Stomach (tissue), 4 donors: ENCODE measurements at regions not wholly inside any gene's neighbourhood (a gene's known extent, or its start where the extent isn't known, plus 50 kb on each side); places are given as distances from the start of the nearest gene placed in this dataset.

Source experiments
- POLR2A ChIP-seq, 4 donors: fragments of 450-650 bp; IDR thresholded peaks; one replicate each; pipeline ENCODE4 v1.6.1; 2016; ENCODE audit warnings: antibody characterized with exemption in 4 of 4, control low read depth in 2 of 4, mild to moderate bottlenecking in 1 of 4, moderate library complexity in 1 of 4
- TF ChIP-seq, protein P1 (sequence below), 7 experiments: fragments of 450-650 bp in 4 of 7; fragments of 200-600 bp in 3 of 7; sonication (generic) in 3 of 7; IDR thresholded peaks; one replicate each; pipeline ENCODE4 v1.5.1; 2016 to 2019; ENCODE audit warnings: antibody characterized with exemption in 7 of 7, control low read depth in 2 of 7, mild to moderate bottlenecking in 1 of 7

DNA sequence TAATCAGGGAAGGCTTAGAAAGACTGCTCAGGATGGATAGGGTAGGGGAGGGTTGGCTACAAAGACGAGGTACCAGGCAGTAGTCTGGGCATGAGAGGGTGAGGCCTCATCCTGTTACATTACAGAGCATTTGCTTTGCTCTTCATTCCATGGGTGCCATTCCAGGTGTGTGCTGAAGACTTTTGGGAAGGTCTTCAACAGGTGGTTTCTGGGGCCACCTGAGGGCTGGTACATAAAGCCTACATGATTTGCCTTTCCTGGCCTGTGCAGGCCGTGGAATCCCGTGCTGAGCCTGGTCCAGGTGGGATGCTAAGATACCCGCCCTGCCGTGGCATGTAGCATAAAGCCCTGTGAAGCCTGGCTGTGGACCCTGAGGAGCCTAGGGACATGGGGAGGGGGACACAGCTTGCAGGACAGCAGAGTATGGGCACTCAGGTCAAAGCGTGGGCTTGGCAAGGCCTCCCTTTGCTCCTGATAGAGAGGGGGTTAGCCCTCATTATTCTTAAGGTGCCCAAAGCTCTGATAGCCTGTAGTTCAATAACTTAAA is 55.6 kb upstream of the ZNF536 start:
- TF ChIP-seq, protein P1, sequence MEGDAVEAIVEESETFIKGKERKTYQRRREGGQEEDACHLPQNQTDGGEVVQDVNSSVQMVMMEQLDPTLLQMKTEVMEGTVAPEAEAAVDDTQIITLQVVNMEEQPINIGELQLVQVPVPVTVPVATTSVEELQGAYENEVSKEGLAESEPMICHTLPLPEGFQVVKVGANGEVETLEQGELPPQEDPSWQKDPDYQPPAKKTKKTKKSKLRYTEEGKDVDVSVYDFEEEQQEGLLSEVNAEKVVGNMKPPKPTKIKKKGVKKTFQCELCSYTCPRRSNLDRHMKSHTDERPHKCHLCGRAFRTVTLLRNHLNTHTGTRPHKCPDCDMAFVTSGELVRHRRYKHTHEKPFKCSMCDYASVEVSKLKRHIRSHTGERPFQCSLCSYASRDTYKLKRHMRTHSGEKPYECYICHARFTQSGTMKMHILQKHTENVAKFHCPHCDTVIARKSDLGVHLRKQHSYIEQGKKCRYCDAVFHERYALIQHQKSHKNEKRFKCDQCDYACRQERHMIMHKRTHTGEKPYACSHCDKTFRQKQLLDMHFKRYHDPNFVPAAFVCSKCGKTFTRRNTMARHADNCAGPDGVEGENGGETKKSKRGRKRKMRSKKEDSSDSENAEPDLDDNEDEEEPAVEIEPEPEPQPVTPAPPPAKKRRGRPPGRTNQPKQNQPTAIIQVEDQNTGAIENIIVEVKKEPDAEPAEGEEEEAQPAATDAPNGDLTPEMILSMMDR (IDR thresholded peaks at IDR 0.05) = no peak
- no peak for TF ChIP-seq POLR2A (IDR thresholded peaks at IDR 0.05)
